Right lobe of liver (tissue), 6 donors: ENCODE measurements at regions not wholly inside any gene's neighbourhood (a gene's known extent, or its start where the extent isn't known, plus 50 kb on each side); places are given as distances from the start of the nearest gene placed in this dataset.

ENCODE experiments used
- ATAC-seq, 4 donors: fragments of 200-7000 bp; cut with Tn5 transposase; one replicate each; pipeline ENCODE4 v1.9.1; 2020; ENCODE audit warnings: mild to moderate bottlenecking in 4 of 4, moderate library complexity in 4 of 4
- DNase-seq, 3 donors: peaks; one replicate each; pipeline ENCODE4 v3.0.0-alpha.2; 2020
- H3K27ac ChIP-seq, 3 donors: fragments of 200-600 bp; one replicate each; pipeline ENCODE4 v1.8.0; 2022
- H3K27me3 ChIP-seq, 2 donors: fragments of 200-600 bp; one replicate each; pipeline ENCODE4 v1.8.0; 2022
- H3K36me3 ChIP-seq, 4 donors: fragments of 200-600 bp; sonication (generic) in 1 of 4; one replicate each; pipeline versions ENCODE4 v1.5.1 to v1.8.0; 2017 to 2022; ENCODE audit warnings: control low read depth in 1 of 4
- H3K4me1 ChIP-seq, 4 donors: fragments of 200-600 bp; sonication (generic) in 1 of 4; one replicate each; pipeline versions ENCODE4 v1.5.1 to v1.8.0; 2017 to 2022; ENCODE audit warnings: control low read depth in 1 of 4
- H3K4me3 ChIP-seq, 3 donors: fragments of 200-600 bp; one replicate each; pipeline ENCODE4 v1.8.0; 2022
- H3K9me3 ChIP-seq, 4 donors: fragments of 200-600 bp; sonication (generic) in 1 of 4; one replicate each; pipeline versions ENCODE4 v1.5.1 to v1.8.0; 2017 to 2022; ENCODE audit warnings: control low read depth in 1 of 4
- POLR2A ChIP-seq: fragments of 450-650 bp; IDR thresholded peaks from one replicate; pipeline ENCODE4 v1.6.1; 2017; ENCODE audit warnings: antibody characterized with exemption, mild to moderate bottlenecking
- WGBS: methylation state at CpG from one replicate; pipeline ENCODE4 v1.1.6; 2018; ENCODE audit warnings: low coverage, low lambda C conversion rate; ENCODE audit not compliant: insufficient coverage; ENCODE audit errors: missing lambda C conversion rate; 5-methylcytosine and 5-hydroxymethylcytosine counted together
- intact Hi-C, 2 donors: fragments of 100-400 bp; cut with DNase I; formaldehyde crosslinking; loops; one replicate each; pipeline versions ENCODE4 v1.11.2 to v1.14.1; 2022
- TF ChIP-seq, protein P1 (sequence below), 4 donors: fragments of 200-600 bp in 3 of 4; fragments of 450-650 bp in 1 of 4; IDR thresholded peaks; one replicate each; pipeline versions ENCODE4 v1.5.1 to v1.8.0; 2016 to 2022; ENCODE audit warnings: antibody characterized with exemption in 4 of 4, mild to moderate bottlenecking in 2 of 4
- donor health status: DM: no; HTN: yes; CAD: no.
- donor health status: DM: no; HTN: no; CAD: no.
- donor health status: DM: no; HTN: no; CAD: no.
- donor health status: DM: no; HTN: yes; CAD: no.
- donor health status: DM: no; HTN: yes; CAD: no.

DNA sequence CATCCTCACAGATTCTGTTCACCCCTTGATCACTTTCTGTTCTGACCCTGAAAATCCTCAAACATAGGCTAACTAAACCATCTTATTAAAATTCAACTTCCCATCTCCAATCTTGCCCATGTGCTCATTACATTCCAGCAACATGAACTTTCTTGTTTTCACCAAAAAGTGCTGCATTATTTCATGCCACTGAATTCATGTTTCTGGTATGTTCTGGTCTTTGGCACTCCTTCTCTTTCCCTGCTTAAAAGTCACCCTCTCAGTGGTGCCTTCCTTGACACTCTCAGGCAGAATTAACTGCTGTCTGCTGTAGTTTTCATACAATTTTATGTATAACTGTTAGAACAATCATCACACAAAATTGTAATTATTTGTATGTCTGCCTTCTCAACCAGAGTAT is 247.7 kb upstream of the RBMS1 start:
- TF ChIP-seq POLR2A: no peak
- TF ChIP-seq, protein P1, sequence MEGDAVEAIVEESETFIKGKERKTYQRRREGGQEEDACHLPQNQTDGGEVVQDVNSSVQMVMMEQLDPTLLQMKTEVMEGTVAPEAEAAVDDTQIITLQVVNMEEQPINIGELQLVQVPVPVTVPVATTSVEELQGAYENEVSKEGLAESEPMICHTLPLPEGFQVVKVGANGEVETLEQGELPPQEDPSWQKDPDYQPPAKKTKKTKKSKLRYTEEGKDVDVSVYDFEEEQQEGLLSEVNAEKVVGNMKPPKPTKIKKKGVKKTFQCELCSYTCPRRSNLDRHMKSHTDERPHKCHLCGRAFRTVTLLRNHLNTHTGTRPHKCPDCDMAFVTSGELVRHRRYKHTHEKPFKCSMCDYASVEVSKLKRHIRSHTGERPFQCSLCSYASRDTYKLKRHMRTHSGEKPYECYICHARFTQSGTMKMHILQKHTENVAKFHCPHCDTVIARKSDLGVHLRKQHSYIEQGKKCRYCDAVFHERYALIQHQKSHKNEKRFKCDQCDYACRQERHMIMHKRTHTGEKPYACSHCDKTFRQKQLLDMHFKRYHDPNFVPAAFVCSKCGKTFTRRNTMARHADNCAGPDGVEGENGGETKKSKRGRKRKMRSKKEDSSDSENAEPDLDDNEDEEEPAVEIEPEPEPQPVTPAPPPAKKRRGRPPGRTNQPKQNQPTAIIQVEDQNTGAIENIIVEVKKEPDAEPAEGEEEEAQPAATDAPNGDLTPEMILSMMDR (IDR thresholded peaks at IDR 0.05): no peak
- no peaks in the 10 kb centered on the region for H3K4me1 ChIP-seq

DNA sequence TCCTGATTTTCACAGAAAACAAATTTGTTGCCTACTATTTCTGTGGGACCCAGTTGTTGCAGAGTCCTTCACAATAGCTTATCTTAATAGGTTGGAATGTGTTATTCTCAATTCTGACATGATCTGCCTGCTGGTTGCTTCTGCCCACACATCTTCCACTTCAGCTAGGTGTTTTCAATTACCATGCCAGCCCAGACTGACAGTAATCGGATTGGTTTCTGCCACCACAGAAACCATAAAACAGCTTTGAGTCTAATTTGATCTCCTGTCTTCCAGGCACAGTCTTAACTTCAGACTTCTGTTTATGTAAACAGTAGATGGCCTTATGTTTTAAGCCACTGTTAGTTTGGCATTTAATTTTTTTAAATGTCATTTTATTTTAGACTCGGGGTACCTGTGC is 248.2 kb upstream of the RBMS1 start:
- TF ChIP-seq, protein P1 (IDR thresholded peaks at IDR 0.05): no peak
- TF ChIP-seq POLR2A: no peak
- WGBS: 22% methylated on average over 2 of the region's 2 CpGs

More for the DNA sequence above, 247.7 kb upstream of the RBMS1 start:
- ATAC-seq: no peak
- Histone ChIP-seq H3K4me3 (no peak overlapping the region), H3K9me3 (no peaks in the 10 kb centered on the region), H3K27me3 (no peaks in the 10 kb centered on the region), H3K36me3 (no peaks in the 10 kb centered on the region), H3K27ac (no peak overlapping the region)
- intact Hi-C loops: no loop called here
- DNase-seq: no peak

DNA sequence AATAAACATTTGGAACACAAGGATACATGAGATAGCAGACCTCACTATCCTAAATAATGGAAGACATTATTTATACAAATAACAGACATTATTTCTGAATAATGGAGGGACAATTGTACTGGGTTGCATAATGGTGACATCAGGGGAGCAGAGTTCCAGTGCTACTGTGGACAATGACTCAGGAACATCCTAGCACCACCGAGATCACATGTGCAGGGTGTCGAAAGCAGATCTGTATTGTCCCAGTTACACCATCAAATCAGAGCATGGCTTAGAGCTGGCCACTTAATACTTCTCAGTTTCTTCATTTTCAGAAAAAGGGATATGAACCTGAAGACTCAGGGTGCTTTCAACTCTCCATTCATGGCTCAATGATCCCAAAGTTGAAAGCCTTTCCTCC is 249.1 kb upstream of the RBMS1 start:
- no peak overlapping the region for H3K4me3 ChIP-seq
- DNase-seq: no peak
- TF ChIP-seq, protein P1 (IDR thresholded peaks at IDR 0.05): no peak
- TF ChIP-seq POLR2A: no peak
- no peaks in the 10 kb centered on the region for H3K36me3 ChIP-seq
- no peaks in the 10 kb centered on the region for H3K4me1 ChIP-seq
- WGBS: no CpG with 5 or more reads among the region's 2 CpGs
- no peaks in the 10 kb centered on the region for H3K27me3 ChIP-seq
- intact Hi-C loops: no loop called here
- ATAC-seq: peak in 1 of 4 donors; percentile 51
- H3K27ac ChIP-seq: no peak overlapping the region
- no peaks in the 10 kb centered on the region for H3K9me3 ChIP-seq

More for the DNA sequence above, 248.2 kb upstream of the RBMS1 start:
- Histone ChIP-seq H3K4me1 (no peaks in the 10 kb centered on the region), H3K27me3 (no peaks in the 10 kb centered on the region), H3K27ac (no peak overlapping the region), H3K9me3 (no peaks in the 10 kb centered on the region), H3K36me3 (no peaks in the 10 kb centered on the region), H3K4me3 (no peak overlapping the region)
- intact Hi-C loops: no loop called here
- no peak for DNase-seq
- ATAC-seq: no peak

DNA sequence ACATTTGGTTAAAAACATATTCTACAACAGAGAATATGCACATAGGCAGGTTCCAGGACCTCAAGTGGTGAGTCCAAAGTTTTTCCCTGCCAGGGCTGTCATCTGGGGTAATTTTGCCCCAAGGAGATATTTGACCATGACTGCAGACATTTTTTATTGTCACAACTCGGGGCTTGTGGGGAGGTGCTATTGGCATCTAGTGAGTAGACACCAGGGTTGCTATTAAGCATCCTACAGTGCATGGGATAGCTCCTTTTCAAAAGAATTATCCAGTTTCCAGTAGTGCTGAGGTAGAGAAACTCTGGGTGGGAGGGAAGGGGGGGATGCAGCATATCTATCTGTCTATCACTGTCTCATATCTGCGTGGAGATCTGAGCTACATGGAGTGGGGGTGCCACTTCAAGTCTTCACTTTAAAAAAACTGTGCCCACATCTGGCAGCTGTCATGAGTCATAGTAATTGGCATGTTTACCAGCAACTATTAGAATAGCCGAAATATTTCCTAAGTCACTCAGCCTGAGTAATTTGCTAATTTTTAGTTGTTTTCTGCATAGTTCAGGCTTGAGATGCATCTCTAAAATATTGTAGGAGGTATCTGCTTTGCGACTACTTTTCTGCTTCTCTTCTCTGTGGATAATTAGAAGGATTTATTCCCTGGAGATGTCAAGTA is 254.0 kb upstream of the RBMS1 start:
- H3K4me3 ChIP-seq: no peak overlapping the region
- H3K27ac ChIP-seq: no peak overlapping the region
- H3K36me3 ChIP-seq: no peaks in the 10 kb centered on the region
- H3K4me1 ChIP-seq: no peaks in the 10 kb centered on the region
- no peak for ATAC-seq
- H3K9me3 ChIP-seq: no peaks in the 10 kb centered on the region
- intact Hi-C loops: no loop called here
- WGBS: 43% methylated on average over 4 of the region's 4 CpGs
- TF ChIP-seq, protein P1 (IDR thresholded peaks at IDR 0.05): no peak
- no peak for TF ChIP-seq POLR2A
- no peaks in the 10 kb centered on the region for H3K27me3 ChIP-seq
- no peak for DNase-seq

DNA sequence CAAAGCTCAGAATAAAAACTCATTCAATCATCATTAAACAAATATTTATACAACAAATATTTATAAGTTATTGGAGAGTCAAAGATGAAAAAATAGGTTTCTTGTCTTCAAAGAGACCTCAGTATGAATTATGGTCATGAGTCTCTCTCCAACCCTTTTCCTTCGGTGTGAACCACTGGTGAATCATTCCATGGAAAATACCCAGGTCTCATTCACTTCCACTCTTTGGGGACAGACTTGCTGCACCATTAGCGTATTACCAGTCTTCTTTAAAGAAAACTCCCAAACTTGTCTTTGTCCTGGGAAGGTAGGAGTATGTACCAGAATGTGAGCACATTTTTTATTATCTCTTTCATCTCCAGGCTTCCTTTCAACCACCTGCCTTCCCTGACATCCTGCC is 257.4 kb upstream of the RBMS1 start:
- no peak for DNase-seq
- 50% methylated on average over 2 of the region's 2 CpGs for WGBS
- intact Hi-C loops: no loop called here

More for the DNA sequence above, 257.4 kb upstream of the RBMS1 start:
- H3K4me3 ChIP-seq: no peak overlapping the region
- no peak for TF ChIP-seq POLR2A
- TF ChIP-seq, protein P1 (IDR thresholded peaks at IDR 0.05): no peak
- H3K36me3 ChIP-seq: no peaks in the 10 kb centered on the region
- ATAC-seq: no peak
- H3K27me3 ChIP-seq: no peaks in the 10 kb centered on the region
- H3K27ac ChIP-seq: no peak overlapping the region
- no peaks in the 10 kb centered on the region for H3K4me1 ChIP-seq
- H3K9me3 ChIP-seq: peaks cover 0 to 8% (median 1%) of the 10 kb centered on the region in 4 donors
